CD14-positive monocyte (primary cell): ENCODE measurements at regions not wholly inside any gene's neighbourhood (a gene's known extent, or its start where the extent isn't known, plus 50 kb on each side); places are given as distances from the start of the nearest gene placed in this dataset.

Experiments used
- DNase-seq, 3 donors: peaks; one replicate each; pipeline ENCODE4 v3.0.0-alpha.2; 2011 to 2022
- H2AFZ ChIP-seq: 2 replicates; pipeline ENCODE4 v1.6.0; 2012; ENCODE audit warnings: mild to moderate bottlenecking, low read depth, low read length, inconsistent platforms; ENCODE audit not compliant: insufficient read depth, poor library complexity, severe bottlenecking
- H3K27ac ChIP-seq, 2 donors: 1 replicate in 1 of 2; 2 replicates in 1 of 2; pipeline ENCODE4 v1.5.1; 2012 to 2013; ENCODE audit warnings: low read length in 2 of 2, control low read depth in 1 of 2, inconsistent platforms in 1 of 2, low read depth in 1 of 2, mild to moderate bottlenecking in 1 of 2
- H3K27me3 ChIP-seq, 2 donors: one replicate each; pipeline versions ENCODE4 v1.6.0 to v1.6.1; 2011 to 2013; ENCODE audit warnings: low read length in 2 of 2; ENCODE audit not compliant: control insufficient read depth in 2 of 2, insufficient read depth in 2 of 2
- H3K36me3 ChIP-seq, 2 donors: replicated peaks in 1 of 2; 1 replicate in 1 of 2; 2 replicates in 1 of 2; pipeline versions ENCODE4 v1.5.1 to v1.6.1; 2012 to 2013; ENCODE audit warnings: low read length in 2 of 2, control low read depth in 1 of 2, inconsistent platforms in 1 of 2, mild to moderate bottlenecking in 1 of 2; ENCODE audit not compliant: insufficient read depth in 2 of 2, control insufficient read depth in 1 of 2
- H3K4me1 ChIP-seq, 2 donors: 1 replicate in 1 of 2; 2 replicates in 1 of 2; pipeline versions ENCODE4 v1.5.1 to v1.6.1; 2012 to 2013; ENCODE audit warnings: low read length in 2 of 2, control low read depth in 1 of 2, inconsistent platforms in 1 of 2, mild to moderate bottlenecking in 1 of 2, moderate library complexity in 1 of 2; ENCODE audit not compliant: insufficient read depth in 2 of 2, control insufficient read depth in 1 of 2
- H3K4me2 ChIP-seq: replicated peaks from 2 replicates; pipeline ENCODE3; 2012; ENCODE audit warnings: low read length, moderate library complexity, mild to moderate bottlenecking; ENCODE audit not compliant: poor library complexity, severe bottlenecking; ENCODE audit errors: extremely low read depth
- H3K4me3 ChIP-seq, 3 experiments: fragments of 200-600 bp in 1 of 3; sonication (generic) in 1 of 3; replicated peaks in 1 of 3; 1 replicate in 2 of 3; 2 replicates in 1 of 3; pipeline ENCODE4 v1.5.1; 2011 to 2013; ENCODE audit warnings: low read length in 3 of 3, mild to moderate bottlenecking in 3 of 3, control low read depth in 2 of 3, low read depth in 2 of 3, inconsistent platforms in 1 of 3, moderate library complexity in 1 of 3
- H3K79me2 ChIP-seq: 2 replicates; pipeline ENCODE4 v1.6.0; 2012; ENCODE audit warnings: mild to moderate bottlenecking, control low read depth, inconsistent platforms, low read length, moderate library complexity; ENCODE audit not compliant: insufficient read depth
- H3K9ac ChIP-seq: 2 replicates; pipeline ENCODE4 v1.6.0; 2017; ENCODE audit warnings: low read length, mild to moderate bottlenecking; ENCODE audit not compliant: insufficient read depth, poor library complexity, severe bottlenecking
- H3K9me3 ChIP-seq, 2 donors: replicated peaks in 1 of 2; 1 replicate in 1 of 2; 2 replicates in 1 of 2; pipeline versions ENCODE4 v1.5.1 to v1.6.1; 2012 to 2013; ENCODE audit warnings: low read length in 2 of 2, control low read depth in 1 of 2; ENCODE audit not compliant: control insufficient read depth in 1 of 2, insufficient read depth in 1 of 2
- H4K20me1 ChIP-seq: 2 replicates; pipeline ENCODE4 v1.6.0; 2012; ENCODE audit warnings: mild to moderate bottlenecking, low read length, control low read depth, moderate library complexity; ENCODE audit not compliant: insufficient read depth
- H3K27ac Mint-ChIP-seq, 7 donors: one replicate each; pipeline ENCODE4 v1.8.0; 2020; ENCODE audit warnings: mild to moderate bottlenecking in 7 of 7, mixed read lengths in 7 of 7, moderate library complexity in 6 of 7, inconsistent platforms in 2 of 7
- H3K27me3 Mint-ChIP-seq, 3 donors: one replicate each; pipeline ENCODE4 v1.8.0; 2021 to 2022; ENCODE audit warnings: low read depth in 3 of 3, mild to moderate bottlenecking in 3 of 3, mixed read lengths in 3 of 3, moderate library complexity in 3 of 3, inconsistent platforms in 1 of 3
- H3K36me3 Mint-ChIP-seq, 2 donors: one replicate each; pipeline ENCODE4 v1.8.0; 2020; ENCODE audit warnings: mixed read lengths in 2 of 2, inconsistent platforms in 1 of 2, mild to moderate bottlenecking in 1 of 2
- H3K4me1 Mint-ChIP-seq: one replicate; pipeline ENCODE4 v1.8.0; 2020; ENCODE audit warnings: mild to moderate bottlenecking, mixed read lengths
- H3K4me3 Mint-ChIP-seq, 2 donors: one replicate each; pipeline ENCODE4 v1.8.0; 2020; ENCODE audit warnings: mild to moderate bottlenecking in 2 of 2, mixed read lengths in 2 of 2, moderate library complexity in 1 of 2
- H3K9me3 Mint-ChIP-seq, 7 donors: one replicate each; pipeline ENCODE4 v1.8.0; 2020 to 2022; ENCODE audit warnings: mixed read lengths in 7 of 7, mild to moderate bottlenecking in 6 of 7, moderate library complexity in 6 of 7, inconsistent platforms in 2 of 7
- WGBS: methylation state at CpG from one replicate; pipeline ENCODE4 v1.1.5; 2013; ENCODE audit warnings: missing lambda C conversion rate; ENCODE audit not compliant: insufficient coverage; 5-methylcytosine and 5-hydroxymethylcytosine counted together
- intact Hi-C, 2 donors: fragments of 100-400 bp; cut with micrococcal nuclease; formaldehyde crosslinking; loops; one replicate each; pipeline versions ENCODE4 v1.15.0 to v1.15.1; 2023
- TF ChIP-seq, protein P1 (sequence below): fragments of 200-600 bp; IDR thresholded peaks from one replicate; pipeline ENCODE4 v1.8.0; 2022; ENCODE audit warnings: antibody characterized with exemption, mild to moderate bottlenecking

DNA sequence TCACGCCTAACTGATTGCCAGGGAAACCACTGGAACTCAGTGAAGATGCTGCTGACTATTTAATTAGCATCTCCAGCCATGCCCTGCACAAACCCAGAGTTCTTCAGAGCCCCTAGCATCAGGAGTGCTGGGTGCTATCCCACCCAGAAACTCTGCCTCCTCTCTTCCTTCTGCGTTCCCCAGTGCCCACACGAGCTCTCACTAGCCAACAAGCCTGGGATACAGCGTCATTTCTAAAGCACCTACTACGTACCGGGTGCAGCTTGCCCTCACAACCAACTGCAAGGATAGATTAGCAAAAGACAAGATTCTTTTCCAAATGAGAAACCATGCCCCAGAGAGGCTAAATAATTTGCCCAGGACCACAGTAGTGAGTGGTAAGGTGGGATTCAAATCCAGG, 105.2 kb upstream of the FOXP4 start:
- intact Hi-C loops = no loop called here
- Histone ChIP-seq H3K9me3 (no peaks in the 10 kb centered on the region), H3K79me2 (no peaks in the 10 kb centered on the region), H3K4me1 (peaks cover 12 to 17% of the 10 kb centered on the region in 2 donors), H3K9ac (no peak overlapping the region), H4K20me1 (no peaks in the 10 kb centered on the region), H2AFZ (no peak overlapping the region), H3K4me3 (no peak overlapping the region), H3K27ac (no peak overlapping the region), H3K27me3 (peaks cover 3 to 36% of the 10 kb centered on the region in 2 donors), H3K4me2 (no peak overlapping the region), H3K36me3 (no peaks in the 10 kb centered on the region)
- H3K9me3 Mint-ChIP-seq = peaks cover 0 to 6% (median 0%) of the 10 kb centered on the region in 7 donors
- 100% methylated on average over 1 of the region's 6 CpGs for WGBS
- no peak for DNase-seq
- peak overlapping the region in 1 of 7 donors; percentile 33 for H3K27ac Mint-ChIP-seq
- peaks cover 26% of the 10 kb centered on the region for H3K4me1 Mint-ChIP-seq
- no peak overlapping the region for H3K4me3 Mint-ChIP-seq
- H3K27me3 Mint-ChIP-seq = peaks cover 29 to 39% (median 39%) of the 10 kb centered on the region in 3 donors
- TF ChIP-seq, protein P1, sequence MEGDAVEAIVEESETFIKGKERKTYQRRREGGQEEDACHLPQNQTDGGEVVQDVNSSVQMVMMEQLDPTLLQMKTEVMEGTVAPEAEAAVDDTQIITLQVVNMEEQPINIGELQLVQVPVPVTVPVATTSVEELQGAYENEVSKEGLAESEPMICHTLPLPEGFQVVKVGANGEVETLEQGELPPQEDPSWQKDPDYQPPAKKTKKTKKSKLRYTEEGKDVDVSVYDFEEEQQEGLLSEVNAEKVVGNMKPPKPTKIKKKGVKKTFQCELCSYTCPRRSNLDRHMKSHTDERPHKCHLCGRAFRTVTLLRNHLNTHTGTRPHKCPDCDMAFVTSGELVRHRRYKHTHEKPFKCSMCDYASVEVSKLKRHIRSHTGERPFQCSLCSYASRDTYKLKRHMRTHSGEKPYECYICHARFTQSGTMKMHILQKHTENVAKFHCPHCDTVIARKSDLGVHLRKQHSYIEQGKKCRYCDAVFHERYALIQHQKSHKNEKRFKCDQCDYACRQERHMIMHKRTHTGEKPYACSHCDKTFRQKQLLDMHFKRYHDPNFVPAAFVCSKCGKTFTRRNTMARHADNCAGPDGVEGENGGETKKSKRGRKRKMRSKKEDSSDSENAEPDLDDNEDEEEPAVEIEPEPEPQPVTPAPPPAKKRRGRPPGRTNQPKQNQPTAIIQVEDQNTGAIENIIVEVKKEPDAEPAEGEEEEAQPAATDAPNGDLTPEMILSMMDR = no peak
- H3K36me3 Mint-ChIP-seq = no peaks in the 10 kb centered on the region

DNA sequence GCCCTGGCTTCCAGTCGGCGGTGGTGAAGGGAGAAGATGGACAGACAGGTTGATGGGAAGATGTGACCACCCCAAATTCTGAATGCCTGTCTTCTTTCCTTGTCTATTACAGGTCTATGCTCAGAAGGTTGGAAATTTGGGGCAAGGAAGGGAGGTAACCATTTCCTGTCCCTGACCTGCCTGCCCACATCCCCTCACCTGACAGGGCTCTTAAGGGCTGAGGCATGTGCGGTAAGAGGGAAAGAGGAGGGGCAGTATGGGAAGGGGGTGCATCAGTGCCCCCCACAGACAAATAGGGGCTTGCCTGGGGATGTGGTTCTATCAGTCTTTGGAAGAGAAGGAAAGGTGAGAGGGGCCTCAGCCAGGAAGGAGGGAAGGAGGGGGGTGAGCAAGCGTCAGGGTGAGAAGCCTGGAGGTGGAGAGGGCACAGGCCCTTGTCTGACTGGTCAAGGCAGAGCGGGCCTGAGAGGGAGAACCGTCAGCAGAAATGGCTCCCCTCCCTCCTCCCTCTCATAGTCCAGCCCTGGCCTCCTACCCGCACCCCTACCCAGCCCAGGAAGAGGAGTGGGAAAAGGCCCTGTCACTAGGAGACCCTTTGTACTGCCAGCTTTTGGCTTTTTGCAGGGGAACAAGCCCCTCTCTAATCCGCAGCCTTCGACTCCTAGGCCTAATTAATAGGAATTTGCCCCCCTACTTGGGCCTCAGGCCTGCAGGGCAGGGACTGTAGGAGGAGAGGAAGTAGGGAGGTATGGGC, 104.4 kb upstream of the FOXP4 start:
- peaks cover 12 to 17% of the 10 kb centered on the region in 2 donors for H3K4me1 ChIP-seq
- H3K4me1 Mint-ChIP-seq = peaks cover 26% of the 10 kb centered on the region
- H2AFZ ChIP-seq = no peak overlapping the region
- intact Hi-C loops = no loop called here
- H3K27ac ChIP-seq = no peak overlapping the region
- no peaks in the 10 kb centered on the region for H3K36me3 ChIP-seq
- TF ChIP-seq, protein P1 = no peak
- no peak overlapping the region for H3K4me3 Mint-ChIP-seq
- H3K9me3 ChIP-seq = no peaks in the 10 kb centered on the region
- peaks cover 0 to 6% (median 0%) of the 10 kb centered on the region in 7 donors for H3K9me3 Mint-ChIP-seq
- no peaks in the 10 kb centered on the region for H3K36me3 Mint-ChIP-seq
- no peak overlapping the region for H3K4me3 ChIP-seq
- WGBS = 50% methylated on average over 1 of the region's 9 CpGs
- H3K79me2 ChIP-seq = no peaks in the 10 kb centered on the region
- peaks cover 29 to 44% (median 44%) of the 10 kb centered on the region in 3 donors for H3K27me3 Mint-ChIP-seq
- no peak overlapping the region for H3K9ac ChIP-seq
- H3K27ac Mint-ChIP-seq = peak overlapping the region in 2 of 7 donors; percentile 36 to 54
- DNase-seq = no peak
- no peak overlapping the region for H3K4me2 ChIP-seq
- H4K20me1 ChIP-seq = no peaks in the 10 kb centered on the region
- peaks cover 3 to 36% of the 10 kb centered on the region in 2 donors for H3K27me3 ChIP-seq
